ENCODE measurements at regions not wholly inside any gene's neighbourhood (a gene's known extent, or its start where the extent isn't known, plus 50 kb on each side); places are given as distances from the start of the nearest gene placed in this dataset.

DNA sequence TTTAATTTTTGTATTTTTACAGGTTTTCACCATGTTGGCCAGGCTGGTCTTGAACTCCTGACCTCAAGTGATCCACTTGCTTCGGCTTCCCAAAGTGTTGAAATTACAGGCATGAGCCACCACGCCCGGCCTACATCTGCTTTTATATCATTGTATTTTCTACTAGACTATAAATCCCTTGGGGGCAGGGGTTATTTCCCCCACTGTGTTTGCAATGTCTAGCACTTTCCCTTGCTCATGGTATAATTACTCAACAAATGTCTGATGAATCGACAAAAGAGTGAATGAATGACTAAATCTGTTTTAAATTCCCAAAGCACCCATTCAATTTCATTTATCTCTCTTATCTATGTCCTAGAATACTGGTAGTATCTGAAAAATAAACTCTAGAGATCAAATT lies 244.5 kb upstream of the CSNK1A1L start:
- no peaks in the 10 kb centered on the region for H3K36me3 Mint-ChIP-seq (ENCODE audit: low read depth)
- POLR2A ChIA-PET: no interaction called here
- no peak for ATAC-seq (ENCODE audit: poor library complexity)
- intact Hi-C loops (cut with DNase I, micrococcal nuclease): no loop called here
- CTCF ChIA-PET: no interaction called here
- TF ChIP-seq, protein P1, sequence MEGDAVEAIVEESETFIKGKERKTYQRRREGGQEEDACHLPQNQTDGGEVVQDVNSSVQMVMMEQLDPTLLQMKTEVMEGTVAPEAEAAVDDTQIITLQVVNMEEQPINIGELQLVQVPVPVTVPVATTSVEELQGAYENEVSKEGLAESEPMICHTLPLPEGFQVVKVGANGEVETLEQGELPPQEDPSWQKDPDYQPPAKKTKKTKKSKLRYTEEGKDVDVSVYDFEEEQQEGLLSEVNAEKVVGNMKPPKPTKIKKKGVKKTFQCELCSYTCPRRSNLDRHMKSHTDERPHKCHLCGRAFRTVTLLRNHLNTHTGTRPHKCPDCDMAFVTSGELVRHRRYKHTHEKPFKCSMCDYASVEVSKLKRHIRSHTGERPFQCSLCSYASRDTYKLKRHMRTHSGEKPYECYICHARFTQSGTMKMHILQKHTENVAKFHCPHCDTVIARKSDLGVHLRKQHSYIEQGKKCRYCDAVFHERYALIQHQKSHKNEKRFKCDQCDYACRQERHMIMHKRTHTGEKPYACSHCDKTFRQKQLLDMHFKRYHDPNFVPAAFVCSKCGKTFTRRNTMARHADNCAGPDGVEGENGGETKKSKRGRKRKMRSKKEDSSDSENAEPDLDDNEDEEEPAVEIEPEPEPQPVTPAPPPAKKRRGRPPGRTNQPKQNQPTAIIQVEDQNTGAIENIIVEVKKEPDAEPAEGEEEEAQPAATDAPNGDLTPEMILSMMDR (IDR thresholded peaks at IDR 0.05): no peak
- no peaks in the 10 kb centered on the region for H3K27me3 ChIP-seq (ENCODE audit: control insufficient read depth in 1 of 2, insufficient read depth in 2 of 2, low read length in 2 of 2)
- no peak overlapping the region for H3K4me3 Mint-ChIP-seq
- no peaks in the 10 kb centered on the region for H3K27me3 Mint-ChIP-seq
- no peak overlapping the region for H3K4me3 ChIP-seq (ENCODE audit: low read length)
- no peak overlapping the region for H3K27ac Mint-ChIP-seq
- H3K9me3 ChIP-seq (ENCODE audit: control insufficient read depth in 1 of 2, insufficient read depth in 1 of 2, low read length in 2 of 2): peaks cover 0 to 4% of the 10 kb centered on the region in 2 experiments
- H3K4me1 ChIP-seq (ENCODE audit: insufficient read depth, low read length): no peaks in the 10 kb centered on the region
- no peaks in the 10 kb centered on the region for H3K36me3 ChIP-seq (ENCODE audit: insufficient read depth, low read length)
- no peaks in the 10 kb centered on the region for H3K9me3 Mint-ChIP-seq
- H3K4me1 Mint-ChIP-seq (ENCODE audit: low read depth): no peaks in the 10 kb centered on the region
- H3K27ac ChIP-seq (ENCODE audit: low read depth in 1 of 2, low read length in 2 of 2): no peak overlapping the region
- no peak for DNase-seq

DNA sequence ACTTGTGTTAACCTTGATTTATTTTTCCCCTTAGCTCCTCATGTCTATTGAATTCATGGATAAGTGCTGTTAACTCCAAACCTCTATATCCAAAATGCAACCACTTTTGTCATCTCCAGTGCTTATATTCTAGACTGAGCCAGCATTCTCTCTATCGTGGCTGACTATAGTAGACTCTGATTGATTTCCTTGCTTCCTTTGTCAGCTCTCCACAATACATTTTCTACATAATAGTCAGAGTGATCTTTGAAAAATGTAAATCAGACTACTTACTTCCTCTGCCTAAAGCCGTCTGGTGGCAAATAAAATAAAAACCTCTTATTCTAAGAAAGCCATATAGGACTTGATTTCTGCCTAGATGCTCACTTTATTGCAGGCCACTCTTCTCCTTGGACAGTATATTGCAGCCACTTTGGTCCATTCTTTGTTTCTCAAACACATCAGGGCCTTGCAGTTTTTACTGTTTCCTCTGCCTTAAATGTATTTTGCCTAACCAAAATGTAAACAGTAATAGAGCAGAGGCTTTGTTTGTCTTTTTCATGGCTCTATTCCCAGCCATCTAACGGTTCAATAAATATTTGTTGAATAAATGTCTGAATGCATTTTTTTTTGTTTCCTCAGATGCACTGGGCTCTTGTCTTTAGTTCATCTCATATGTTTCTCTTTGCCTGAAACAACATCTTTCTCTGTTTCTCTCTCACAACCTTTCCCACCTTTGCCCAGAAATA lies 243.6 kb upstream of the CSNK1A1L start:
- Mint-ChIP-seq H3K4me1 (ENCODE audit: low read depth) (no peaks in the 10 kb centered on the region), H3K4me3 (no peak overlapping the region), H3K9me3 (no peaks in the 10 kb centered on the region), H3K27me3 (no peaks in the 10 kb centered on the region), H3K36me3 (ENCODE audit: low read depth) (no peaks in the 10 kb centered on the region), H3K27ac (no peak overlapping the region)
- TF ChIP-seq, protein P1 (IDR thresholded peaks at IDR 0.05): no peak
- Histone ChIP-seq H3K9me3 (ENCODE audit: control insufficient read depth in 1 of 2, insufficient read depth in 1 of 2, low read length in 2 of 2) (no peaks in the 10 kb centered on the region), H3K4me1 (ENCODE audit: insufficient read depth, low read length) (no peaks in the 10 kb centered on the region), H3K36me3 (ENCODE audit: insufficient read depth, low read length) (no peaks in the 10 kb centered on the region), H3K27me3 (ENCODE audit: control insufficient read depth in 1 of 2, insufficient read depth in 2 of 2, low read length in 2 of 2) (no peaks in the 10 kb centered on the region), H3K4me3 (ENCODE audit: low read length) (no peak overlapping the region), H3K27ac (ENCODE audit: low read depth in 1 of 2, low read length in 2 of 2) (no peak overlapping the region)
- ATAC-seq (ENCODE audit: poor library complexity) (no peak), DNase-seq (no peak)
- ChIA-PET POLR2A (no interaction called here), CTCF (no interaction called here)
- intact Hi-C loops (cut with DNase I, micrococcal nuclease): no loop called here

GRCh38 chr13:37345869-37346268 lies 240.4 kb upstream of the CSNK1A1L start:
- Histone ChIP-seq H3K4me3 (ENCODE audit: low read length) (no peak overlapping the region), H3K4me1 (ENCODE audit: insufficient read depth, low read length) (no peaks in the 10 kb centered on the region), H3K9me3 (ENCODE audit: control insufficient read depth in 1 of 2, insufficient read depth in 1 of 2, low read length in 2 of 2) (peaks cover 0 to 13% of the 10 kb centered on the region in 2 experiments), H3K36me3 (ENCODE audit: insufficient read depth, low read length) (no peaks in the 10 kb centered on the region), H3K27ac (ENCODE audit: low read depth in 1 of 2, low read length in 2 of 2) (no peak overlapping the region), H3K27me3 (ENCODE audit: control insufficient read depth in 1 of 2, insufficient read depth in 2 of 2, low read length in 2 of 2) (no peaks in the 10 kb centered on the region)
- DNase-seq (no peak), ATAC-seq (ENCODE audit: poor library complexity) (no peak)
- intact Hi-C loops (cut with DNase I, micrococcal nuclease): no loop called here
- Mint-ChIP-seq H3K27me3 (no peaks in the 10 kb centered on the region), H3K4me1 (ENCODE audit: low read depth) (no peaks in the 10 kb centered on the region), H3K9me3 (no peaks in the 10 kb centered on the region), H3K4me3 (no peak overlapping the region), H3K27ac (no peak overlapping the region), H3K36me3 (ENCODE audit: low read depth) (no peaks in the 10 kb centered on the region)
- TF ChIP-seq, protein P1 (IDR thresholded peaks at IDR 0.05): no peak
- CTCF ChIA-PET: no interaction called here
- POLR2A ChIA-PET: no interaction called here
